ENCODE measurements at regions not wholly inside any gene's neighbourhood (a gene's known extent, or its start where the extent isn't known, plus 50 kb on each side); places are given as distances from the start of the nearest gene placed in this dataset.

DNA sequence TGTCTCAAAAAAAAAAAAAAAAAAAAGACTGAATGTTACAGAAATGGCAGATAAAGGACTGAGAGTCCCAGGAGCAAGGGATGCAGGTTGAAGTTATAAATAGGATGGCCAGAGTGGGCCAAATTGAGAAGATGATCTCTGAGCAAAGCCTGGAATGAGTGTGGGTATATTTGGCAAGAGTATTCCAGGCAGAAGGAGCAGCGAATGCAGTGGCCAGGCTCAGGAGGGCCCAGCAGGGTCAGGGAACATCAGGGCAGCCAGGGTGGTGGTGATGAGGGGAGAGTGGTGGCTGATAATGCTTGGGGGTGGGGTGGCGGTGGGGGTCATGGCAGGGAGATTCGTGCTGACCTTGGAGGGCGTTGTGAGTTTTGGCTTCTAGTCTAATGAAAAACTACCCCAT is 141.3 kb upstream of the AGAP1 start:
- CTCF ChIA-PET, result no interaction called here
- POLR2A ChIA-PET, result no interaction called here
- H3K4me2 ChIP-seq (ENCODE audit: insufficient read depth, low read length), result no peak overlapping the region
- DNase-seq (ENCODE audit: low read depth, low spot score), result no peak
- no peak overlapping the region for H2AFZ ChIP-seq (ENCODE audit: low read depth, low read length)
- no TSS peak for BruUV-seq (replicated peaks)
- intact Hi-C loops (cut with micrococcal nuclease), result no loop called here
- H3K4me1 ChIP-seq (ENCODE audit: control insufficient read depth, extremely low read depth, insufficient read depth, low read length), result no peaks in the 10 kb centered on the region
- no peak overlapping the region for H3K4me3 ChIP-seq (replicated peaks in 1 of 3; ENCODE audit: insufficient read depth in 1 of 3, low read depth in 1 of 3, low read length in 3 of 3)
- no peak overlapping the region for H3K9ac ChIP-seq (replicated peaks; ENCODE audit: extremely low read depth, insufficient read depth, low read length)
- H3K27ac ChIP-seq (ENCODE audit: insufficient read depth, low read depth, low read length), result no peak overlapping the region
- no peaks in the 10 kb centered on the region for H4K20me1 ChIP-seq (replicated peaks; ENCODE audit: control insufficient read depth, extremely low read depth, insufficient read depth, low read length)
- TF ChIP-seq POLR2AphosphoS5 (IDR thresholded peaks at IDR 0.05; ENCODE audit: insufficient read depth, low read depth, low read length), result no peak
- no peak for TF ChIP-seq EZH2 (IDR thresholded peaks at IDR 0.05; ENCODE audit: borderline replicate concordance, low read depth, low read length, severe bottlenecking)
- TF ChIP-seq JUN (IDR thresholded peaks at IDR 0.05; ENCODE audit: borderline replicate concordance, insufficient read depth, insufficient read length, low read depth), result no peak
- TF ChIP-seq MYC (IDR thresholded peaks at IDR 0.05; ENCODE audit: low read depth, low read length), result no peak
- TF ChIP-seq FOS (IDR thresholded peaks at IDR 0.05; ENCODE audit: borderline replicate concordance, insufficient read depth, low read length), result no peak
- no peak for TF ChIP-seq GATA2 (IDR thresholded peaks at IDR 0.05; ENCODE audit: insufficient read depth, insufficient read length, low read depth, low read length)
- TF ChIP-seq, protein P1, sequence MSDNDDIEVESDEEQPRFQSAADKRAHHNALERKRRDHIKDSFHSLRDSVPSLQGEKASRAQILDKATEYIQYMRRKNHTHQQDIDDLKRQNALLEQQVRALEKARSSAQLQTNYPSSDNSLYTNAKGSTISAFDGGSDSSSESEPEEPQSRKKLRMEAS (IDR thresholded peaks at IDR 0.05; ENCODE audit: insufficient read depth, insufficient read length), result no peak
- TF ChIP-seq POLR2A (IDR thresholded peaks at IDR 0.05; ENCODE audit: low read depth, low read length), result no peak
- TF ChIP-seq, protein P2, sequence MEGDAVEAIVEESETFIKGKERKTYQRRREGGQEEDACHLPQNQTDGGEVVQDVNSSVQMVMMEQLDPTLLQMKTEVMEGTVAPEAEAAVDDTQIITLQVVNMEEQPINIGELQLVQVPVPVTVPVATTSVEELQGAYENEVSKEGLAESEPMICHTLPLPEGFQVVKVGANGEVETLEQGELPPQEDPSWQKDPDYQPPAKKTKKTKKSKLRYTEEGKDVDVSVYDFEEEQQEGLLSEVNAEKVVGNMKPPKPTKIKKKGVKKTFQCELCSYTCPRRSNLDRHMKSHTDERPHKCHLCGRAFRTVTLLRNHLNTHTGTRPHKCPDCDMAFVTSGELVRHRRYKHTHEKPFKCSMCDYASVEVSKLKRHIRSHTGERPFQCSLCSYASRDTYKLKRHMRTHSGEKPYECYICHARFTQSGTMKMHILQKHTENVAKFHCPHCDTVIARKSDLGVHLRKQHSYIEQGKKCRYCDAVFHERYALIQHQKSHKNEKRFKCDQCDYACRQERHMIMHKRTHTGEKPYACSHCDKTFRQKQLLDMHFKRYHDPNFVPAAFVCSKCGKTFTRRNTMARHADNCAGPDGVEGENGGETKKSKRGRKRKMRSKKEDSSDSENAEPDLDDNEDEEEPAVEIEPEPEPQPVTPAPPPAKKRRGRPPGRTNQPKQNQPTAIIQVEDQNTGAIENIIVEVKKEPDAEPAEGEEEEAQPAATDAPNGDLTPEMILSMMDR (IDR thresholded peaks at IDR 0.05; ENCODE audit: extremely low read depth in 1 of 2, insufficient read depth in 1 of 2, low read depth in 1 of 2, low read length in 2 of 2), result no peak
- no peaks in the 10 kb centered on the region for H3K36me3 ChIP-seq (ENCODE audit: control insufficient read depth in 2 of 2, extremely low read depth in 1 of 2, insufficient read depth in 2 of 2, low read length in 2 of 2)
- H3K9me1 ChIP-seq (replicated peaks; ENCODE audit: control insufficient read depth, extremely low read depth, insufficient read depth, low read length), result no peaks in the 10 kb centered on the region
- no peaks in the 10 kb centered on the region for H3K79me2 ChIP-seq (ENCODE audit: control insufficient read depth, insufficient read depth, low read length)
- dilution Hi-C loops (cut with MboI; ENCODE audit: extremely low pct_ligation_motif_present, low sequenced_read_pairs), result no loop called here
- no peak for FAIRE-seq
- no peaks in the 10 kb centered on the region for H3K9me3 ChIP-seq (replicated peaks; ENCODE audit: control insufficient read depth, insufficient read depth, low read length)
- H3K27me3 ChIP-seq (ENCODE audit: control insufficient read depth in 2 of 2, insufficient read depth in 2 of 2, low read length in 2 of 2), result no peaks in the 10 kb centered on the region
